ENCODE measurements at regions not wholly inside any gene's neighbourhood (a gene's known extent, or its start where the extent isn't known, plus 50 kb on each side); places are given as distances from the start of the nearest gene placed in this dataset.

GRCh38 chr11:122426073-122426472 lies 229.4 kb upstream of the UBASH3B start:
- WGBS (ENCODE audit: extremely low coverage, insufficient coverage, low lambda C conversion rate): no CpG with 5 or more reads among the region's 2 CpGs
- H2BK5ac ChIP-seq (ENCODE audit: low read length): no peak overlapping the region
- no peak for DNase-seq

GRCh38 chr11:122424636-122425035 lies 230.9 kb upstream of the UBASH3B start:
- no CpG with 5 or more reads among the region's 1 CpG for WGBS (ENCODE audit: extremely low coverage, insufficient coverage, low lambda C conversion rate)
- Histone ChIP-seq H3K9ac (ENCODE audit: low read length) (no peak overlapping the region), H3K36me3 (ENCODE audit: control insufficient read depth, insufficient read depth, low read length) (no peaks in the 10 kb centered on the region), H3K4me1 (ENCODE audit: control insufficient read depth, low read depth, low read length) (no peaks in the 10 kb centered on the region), H2BK5ac (ENCODE audit: low read length) (no peak overlapping the region), H2BK120ac (ENCODE audit: low read depth, low read length) (no peak overlapping the region), H3K56ac (ENCODE audit: low read length) (no peak overlapping the region), H3K79me1 (ENCODE audit: low read length) (no peaks in the 10 kb centered on the region), H3K27ac (ENCODE audit: low read depth, low read length) (no peak overlapping the region), H3K4me2 (ENCODE audit: low read length) (no peak overlapping the region), H2AK5ac (ENCODE audit: low read length) (no peak overlapping the region), H3K4ac (ENCODE audit: low read depth, low read length) (no peak overlapping the region), H3K18ac (ENCODE audit: low read length) (no peak overlapping the region), H2BK15ac (replicated peaks; ENCODE audit: low read depth) (no peak overlapping the region), H3K4me3 (ENCODE audit: low read length) (no peak overlapping the region), H3K79me2 (ENCODE audit: control insufficient read depth, insufficient read depth, low read length) (no peaks in the 10 kb centered on the region), H4K8ac (ENCODE audit: low read depth, low read length) (no peak overlapping the region), H3K23ac (ENCODE audit: low read length) (no peak overlapping the region), H3K27me3 (ENCODE audit: insufficient read depth, low read length, poor library complexity) (no peaks in the 10 kb centered on the region), H4K5ac (ENCODE audit: low read length) (no peak overlapping the region)
- no peak for DNase-seq

More at GRCh38 chr11:122426073-122426472, 229.4 kb upstream of the UBASH3B start:
- no peak overlapping the region for H3K56ac ChIP-seq (ENCODE audit: low read length)
- H3K79me2 ChIP-seq (ENCODE audit: control insufficient read depth, insufficient read depth, low read length): no peaks in the 10 kb centered on the region
- no peak overlapping the region for H3K9ac ChIP-seq (ENCODE audit: low read length)
- no peak overlapping the region for H2BK120ac ChIP-seq (ENCODE audit: low read depth, low read length)
- no peak overlapping the region for H2AK5ac ChIP-seq (ENCODE audit: low read length)
- no peak overlapping the region for H3K4me2 ChIP-seq (ENCODE audit: low read length)
- no peaks in the 10 kb centered on the region for H3K79me1 ChIP-seq (ENCODE audit: low read length)
- H3K4ac ChIP-seq (ENCODE audit: low read depth, low read length): no peak overlapping the region
- H3K27ac ChIP-seq (ENCODE audit: low read depth, low read length): no peak overlapping the region
- H3K18ac ChIP-seq (ENCODE audit: low read length): no peak overlapping the region
- H3K4me3 ChIP-seq (ENCODE audit: low read length): no peak overlapping the region
- no peak overlapping the region for H4K8ac ChIP-seq (ENCODE audit: low read depth, low read length)
- no peaks in the 10 kb centered on the region for H3K36me3 ChIP-seq (ENCODE audit: control insufficient read depth, insufficient read depth, low read length)
- H3K23ac ChIP-seq (ENCODE audit: low read length): no peak overlapping the region
- no peak overlapping the region for H2BK15ac ChIP-seq (replicated peaks; ENCODE audit: low read depth)
- H3K27me3 ChIP-seq (ENCODE audit: insufficient read depth, low read length, poor library complexity): no peaks in the 10 kb centered on the region
- H3K4me1 ChIP-seq (ENCODE audit: control insufficient read depth, low read depth, low read length): no peaks in the 10 kb centered on the region
- H4K5ac ChIP-seq (ENCODE audit: low read length): no peak overlapping the region

GRCh38 chr11:122423886-122424285 lies 231.6 kb upstream of the UBASH3B start:
- Histone ChIP-seq H3K9ac (ENCODE audit: low read length) (no peak overlapping the region), H4K8ac (ENCODE audit: low read depth, low read length) (no peak overlapping the region), H2BK5ac (ENCODE audit: low read length) (no peak overlapping the region), H4K5ac (ENCODE audit: low read length) (no peak overlapping the region), H3K36me3 (ENCODE audit: control insufficient read depth, insufficient read depth, low read length) (no peaks in the 10 kb centered on the region), H3K4me2 (ENCODE audit: low read length) (no peak overlapping the region), H2BK120ac (ENCODE audit: low read depth, low read length) (no peak overlapping the region), H3K79me1 (ENCODE audit: low read length) (no peaks in the 10 kb centered on the region), H3K4me1 (ENCODE audit: control insufficient read depth, low read depth, low read length) (no peaks in the 10 kb centered on the region), H3K23ac (ENCODE audit: low read length) (no peak overlapping the region), H3K4me3 (ENCODE audit: low read length) (no peak overlapping the region), H3K79me2 (ENCODE audit: control insufficient read depth, insufficient read depth, low read length) (no peaks in the 10 kb centered on the region), H2AK5ac (ENCODE audit: low read length) (no peak overlapping the region), H3K18ac (ENCODE audit: low read length) (no peak overlapping the region), H3K27me3 (ENCODE audit: insufficient read depth, low read length, poor library complexity) (no peaks in the 10 kb centered on the region), H3K4ac (ENCODE audit: low read depth, low read length) (no peak overlapping the region), H3K27ac (ENCODE audit: low read depth, low read length) (no peak overlapping the region), H2BK15ac (replicated peaks; ENCODE audit: low read depth) (no peak overlapping the region), H3K56ac (ENCODE audit: low read length) (no peak overlapping the region)
- no CpG with 5 or more reads among the region's 3 CpGs for WGBS (ENCODE audit: extremely low coverage, insufficient coverage, low lambda C conversion rate)
- DNase-seq: no peak

GRCh38 chr11:122423273-122423672 lies 232.2 kb upstream of the UBASH3B start:
- no peak overlapping the region for H3K4me2 ChIP-seq (ENCODE audit: low read length)
- WGBS (ENCODE audit: extremely low coverage, insufficient coverage, low lambda C conversion rate): no CpG with 5 or more reads among the region's 1 CpG
- H4K8ac ChIP-seq (ENCODE audit: low read depth, low read length): no peak overlapping the region
- H2BK5ac ChIP-seq (ENCODE audit: low read length): no peak overlapping the region
- H3K23ac ChIP-seq (ENCODE audit: low read length): no peak overlapping the region
- H3K56ac ChIP-seq (ENCODE audit: low read length): no peak overlapping the region
- no peak overlapping the region for H2AK5ac ChIP-seq (ENCODE audit: low read length)
- H3K4me1 ChIP-seq (ENCODE audit: control insufficient read depth, low read depth, low read length): no peaks in the 10 kb centered on the region
- H3K36me3 ChIP-seq (ENCODE audit: control insufficient read depth, insufficient read depth, low read length): no peaks in the 10 kb centered on the region
- no peaks in the 10 kb centered on the region for H3K79me2 ChIP-seq (ENCODE audit: control insufficient read depth, insufficient read depth, low read length)
- no peaks in the 10 kb centered on the region for H3K79me1 ChIP-seq (ENCODE audit: low read length)
- no peak for DNase-seq
- H3K18ac ChIP-seq (ENCODE audit: low read length): no peak overlapping the region
- no peak overlapping the region for H3K27ac ChIP-seq (ENCODE audit: low read depth, low read length)
- no peak overlapping the region for H3K4me3 ChIP-seq (ENCODE audit: low read length)
- H2BK120ac ChIP-seq (ENCODE audit: low read depth, low read length): no peak overlapping the region
- H4K5ac ChIP-seq (ENCODE audit: low read length): no peak overlapping the region
- no peak overlapping the region for H2BK15ac ChIP-seq (replicated peaks; ENCODE audit: low read depth)
- no peak overlapping the region for H3K9ac ChIP-seq (ENCODE audit: low read length)
- no peak overlapping the region for H3K4ac ChIP-seq (ENCODE audit: low read depth, low read length)
- H3K27me3 ChIP-seq (ENCODE audit: insufficient read depth, low read length, poor library complexity): no peaks in the 10 kb centered on the region

GRCh38 chr11:122422682-122423081 lies 232.8 kb upstream of the UBASH3B start:
- no peak overlapping the region for H2BK15ac ChIP-seq (replicated peaks; ENCODE audit: low read depth)
- no peak overlapping the region for H4K8ac ChIP-seq (ENCODE audit: low read depth, low read length)
- no peak overlapping the region for H3K9ac ChIP-seq (ENCODE audit: low read length)
- H2BK120ac ChIP-seq (ENCODE audit: low read depth, low read length): no peak overlapping the region
- H3K79me1 ChIP-seq (ENCODE audit: low read length): no peaks in the 10 kb centered on the region
- no peak overlapping the region for H2AK5ac ChIP-seq (ENCODE audit: low read length)
- H3K18ac ChIP-seq (ENCODE audit: low read length): peak overlapping the region; percentile 9
- no peak overlapping the region for H3K56ac ChIP-seq (ENCODE audit: low read length)
- no peak overlapping the region for H3K4me3 ChIP-seq (ENCODE audit: low read length)
- H4K5ac ChIP-seq (ENCODE audit: low read length): no peak overlapping the region
- no peak overlapping the region for H3K4me2 ChIP-seq (ENCODE audit: low read length)
- no peak overlapping the region for H3K23ac ChIP-seq (ENCODE audit: low read length)
- no peak overlapping the region for H3K4ac ChIP-seq (ENCODE audit: low read depth, low read length)
- H2BK5ac ChIP-seq (ENCODE audit: low read length): no peak overlapping the region
- H3K79me2 ChIP-seq (ENCODE audit: control insufficient read depth, insufficient read depth, low read length): no peaks in the 10 kb centered on the region
- H3K36me3 ChIP-seq (ENCODE audit: control insufficient read depth, insufficient read depth, low read length): no peaks in the 10 kb centered on the region
- no peaks in the 10 kb centered on the region for H3K27me3 ChIP-seq (ENCODE audit: insufficient read depth, low read length, poor library complexity)
- no peak for DNase-seq
- no CpG with 5 or more reads among the region's 4 CpGs for WGBS (ENCODE audit: extremely low coverage, insufficient coverage, low lambda C conversion rate)
- H3K4me1 ChIP-seq (ENCODE audit: control insufficient read depth, low read depth, low read length): no peaks in the 10 kb centered on the region
- H3K27ac ChIP-seq (ENCODE audit: low read depth, low read length): no peak overlapping the region

GRCh38 chr11:122421702-122422101 lies 233.8 kb upstream of the UBASH3B start:
- Histone ChIP-seq H3K18ac (ENCODE audit: low read length) (no peak overlapping the region), H3K56ac (ENCODE audit: low read length) (no peak overlapping the region), H3K27me3 (ENCODE audit: insufficient read depth, low read length, poor library complexity) (no peaks in the 10 kb centered on the region), H3K36me3 (ENCODE audit: control insufficient read depth, insufficient read depth, low read length) (no peaks in the 10 kb centered on the region), H3K23ac (ENCODE audit: low read length) (no peak overlapping the region), H3K4me1 (ENCODE audit: control insufficient read depth, low read depth, low read length) (no peaks in the 10 kb centered on the region), H3K9ac (ENCODE audit: low read length) (no peak overlapping the region), H2BK120ac (ENCODE audit: low read depth, low read length) (no peak overlapping the region), H3K79me1 (ENCODE audit: low read length) (no peaks in the 10 kb centered on the region), H2AK5ac (ENCODE audit: low read length) (no peak overlapping the region), H2BK15ac (replicated peaks; ENCODE audit: low read depth) (no peak overlapping the region), H3K79me2 (ENCODE audit: control insufficient read depth, insufficient read depth, low read length) (no peaks in the 10 kb centered on the region), H3K4me2 (ENCODE audit: low read length) (no peak overlapping the region), H3K4me3 (ENCODE audit: low read length) (no peak overlapping the region), H2BK5ac (ENCODE audit: low read length) (no peak overlapping the region), H4K5ac (ENCODE audit: low read length) (no peak overlapping the region), H3K27ac (ENCODE audit: low read depth, low read length) (no peak overlapping the region), H4K8ac (ENCODE audit: low read depth, low read length) (no peak overlapping the region), H3K4ac (ENCODE audit: low read depth, low read length) (no peak overlapping the region)
- no CpG with 5 or more reads among the region's 3 CpGs for WGBS (ENCODE audit: extremely low coverage, insufficient coverage, low lambda C conversion rate)
- DNase-seq: no peak

Data from mesendoderm (in vitro differentiated cells).